NCI-H2029 treated with DMSO at 0.1 percent for 48 hours (cell line): ENCODE measurements at regions not wholly inside any gene's neighbourhood (a gene's known extent, or its start where the extent isn't known, plus 50 kb on each side); places are given as distances from the start of the nearest gene placed in this dataset.

ENCODE experiments used
- DNase-seq: peaks from one replicate; lab custom pipeline; 2025; lab: John Stamatoyannopoulos, UW

GRCh38 chr4:85398276-85398675 is 76.7 kb upstream of the ARHGAP24 start:
- no peak for DNase-seq

GRCh38 chr4:85399270-85399669 is 75.7 kb upstream of the ARHGAP24 start:
- no peak for DNase-seq

- no peak for DNase-seq
These were observed 72.6 kb upstream of the ARHGAP24 start for GRCh38 chr4:85402371-85402770.

GRCh38 chr4:85406185-85406584 is 68.8 kb upstream of the ARHGAP24 start:
- no peak for DNase-seq

- DNase-seq: no peak
These were observed 67.4 kb upstream of the ARHGAP24 start for GRCh38 chr4:85407546-85407945.

- no peak for DNase-seq
These were observed 66.6 kb upstream of the ARHGAP24 start for GRCh38 chr4:85408301-85408700.

GRCh38 chr4:85409251-85409650 is 65.7 kb upstream of the ARHGAP24 start:
- no peak for DNase-seq

- no peak for DNase-seq
These were observed 63.6 kb upstream of the ARHGAP24 start for GRCh38 chr4:85411386-85411785.

- DNase-seq: no peak
These were observed 60.0 kb upstream of the ARHGAP24 start for GRCh38 chr4:85414972-85415371.

- no peak for DNase-seq
These were observed 58.9 kb upstream of the ARHGAP24 start for GRCh38 chr4:85416094-85416493.

- no peak for DNase-seq
These were observed 55.8 kb upstream of the ARHGAP24 start for GRCh38 chr4:85419103-85419502.

GRCh38 chr4:85420831-85421230 is 54.1 kb upstream of the ARHGAP24 start:
- DNase-seq: no peak

GRCh38 chr4:85423431-85423830 is 51.5 kb upstream of the ARHGAP24 start:
- no peak for DNase-seq
